EL (cell line): ENCODE measurements at regions not wholly inside any gene's neighbourhood (a gene's known extent, or its start where the extent isn't known, plus 50 kb on each side); places are given as distances from the start of the nearest gene placed in this dataset.
A peak's percentile ranks its signal among the peaks of the same experiment; 100 is the strongest.

Experiments
- DNase-seq: peaks from one replicate; pipeline ENCODE4 v3.0.0-alpha.2; 2016

GRCh38 chr12:40622246-40622838 is 69.9 kb upstream of the CNTN1 start:
- peak; percentile 16 for DNase-seq

GRCh38 chr12:40632171-40632570 is 60.1 kb upstream of the CNTN1 start:
- DNase-seq = no peak

- no peak for DNase-seq
These were observed 59.3 kb upstream of the CNTN1 start for GRCh38 chr12:40632933-40633332.

GRCh38 chr12:40634517-40635131 is 57.6 kb upstream of the CNTN1 start:
- DNase-seq = no peak

GRCh38 chr12:40635141-40635731 is 57.0 kb upstream of the CNTN1 start:
- DNase-seq = no peak
